ENCODE measurements at regions not wholly inside any gene's neighbourhood (a gene's known extent, or its start where the extent isn't known, plus 50 kb on each side); places are given as distances from the start of the nearest gene placed in this dataset.

DNA sequence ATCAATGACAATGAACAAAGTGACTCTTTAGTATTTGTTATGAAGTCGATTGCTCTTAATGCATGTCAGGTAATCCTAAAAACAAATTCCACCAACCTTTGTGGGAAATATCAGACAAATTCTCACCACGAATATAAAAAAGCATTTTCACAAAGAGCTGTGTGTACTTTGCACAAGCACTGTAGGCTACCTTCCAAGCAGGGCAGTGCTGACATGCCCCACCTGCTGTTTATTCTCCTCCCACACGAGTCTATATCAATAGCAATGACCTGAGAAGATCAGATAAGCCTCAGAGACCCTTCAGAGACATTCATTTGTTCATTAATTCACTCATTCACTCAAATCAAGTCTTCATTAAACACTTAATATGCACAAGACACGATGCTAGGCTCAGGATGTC is 469.1 kb downstream of the ZSWIM6 start:
- TF ChIP-seq CTCF (IDR thresholded peaks at IDR 0.05 in 4 of 5, conservative IDR thresholded peaks at IDR 0.05 in 1 of 5) = no peak
- intact Hi-C loops (cut with DNase I; ENCODE audit: low total_unique reads) = no loop called here
- no peak for ATAC-seq
- no peak for DNase-seq
- Histone ChIP-seq H3K36me3 (no peaks in the 10 kb centered on the region), H3K9me3 (no peaks in the 10 kb centered on the region), H3K27ac (no peak overlapping the region), H3K4me1 (no peaks in the 10 kb centered on the region), H3K4me3 (no peak overlapping the region), H3K27me3 (no peaks in the 10 kb centered on the region)
- in situ Hi-C loops (cut with MboI; ENCODE audit: low sequenced_read_pairs in 4 of 4) = no loop called here

- Histone ChIP-seq H3K27me3 (no peaks in the 10 kb centered on the region), H3K27ac (no peak overlapping the region), H3K4me1 (no peaks in the 10 kb centered on the region), H3K36me3 (no peaks in the 10 kb centered on the region), H3K4me3 (no peak overlapping the region), H3K9me3 (no peaks in the 10 kb centered on the region)
- intact Hi-C loops (cut with DNase I; ENCODE audit: low total_unique reads) (no loop called here), in situ Hi-C loops (cut with MboI; ENCODE audit: low sequenced_read_pairs in 4 of 4) (no loop called here)
- TF ChIP-seq CTCF (IDR thresholded peaks at IDR 0.05 in 4 of 5, conservative IDR thresholded peaks at IDR 0.05 in 1 of 5) (no peak), POLR2A (IDR thresholded peaks at IDR 0.05) (no peak)
- ATAC-seq (no peak), DNase-seq (no peak)
Measured at GRCh38 chr5:61802456-61802855, 470.4 kb downstream of the ZSWIM6 start.

GRCh38 chr5:61805101-61805500 is 473.0 kb downstream of the ZSWIM6 start:
- Histone ChIP-seq H3K27ac (no peak overlapping the region), H3K36me3 (no peaks in the 10 kb centered on the region), H3K9me3 (no peaks in the 10 kb centered on the region), H3K4me3 (no peak overlapping the region), H3K4me1 (no peaks in the 10 kb centered on the region), H3K27me3 (no peaks in the 10 kb centered on the region)
- in situ Hi-C loops (cut with MboI; ENCODE audit: low sequenced_read_pairs in 4 of 4) = no loop called here
- DNase-seq (no peak), ATAC-seq (no peak)
- intact Hi-C loops (cut with DNase I; ENCODE audit: low total_unique reads) = no loop called here
- TF ChIP-seq CTCF (IDR thresholded peaks at IDR 0.05 in 4 of 5, conservative IDR thresholded peaks at IDR 0.05 in 1 of 5) = no peak
- no peak for TF ChIP-seq POLR2A (IDR thresholded peaks at IDR 0.05)

DNA sequence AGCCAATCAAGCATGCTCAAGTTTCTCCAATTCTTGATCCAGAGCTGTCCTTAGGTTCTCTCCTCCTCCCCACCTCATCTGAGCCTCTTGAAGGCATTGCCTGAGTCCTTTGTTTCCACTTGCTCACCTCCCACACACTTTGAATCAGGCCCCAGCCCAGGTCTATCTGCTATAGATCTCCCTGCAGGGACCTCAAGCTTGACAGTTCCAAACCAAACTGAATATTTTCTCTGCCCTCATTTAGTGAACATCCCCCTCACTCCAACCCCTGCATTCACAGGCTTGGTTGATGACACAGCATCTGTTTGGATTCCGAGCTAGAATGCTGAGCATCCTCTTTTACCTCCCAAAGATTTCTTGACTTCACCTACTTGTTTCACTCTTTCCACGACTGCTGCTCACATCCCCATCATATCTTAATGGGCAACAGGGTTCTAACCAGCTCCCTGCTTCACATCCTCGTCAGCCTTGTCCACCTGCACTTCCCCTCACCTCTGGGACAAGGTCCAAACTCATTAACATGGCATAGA is 474.5 kb downstream of the ZSWIM6 start:
- Histone ChIP-seq H3K4me1 (no peaks in the 10 kb centered on the region), H3K9me3 (no peaks in the 10 kb centered on the region), H3K4me3 (no peak overlapping the region), H3K36me3 (no peaks in the 10 kb centered on the region), H3K27ac (no peak overlapping the region), H3K27me3 (no peaks in the 10 kb centered on the region)
- TF ChIP-seq CTCF (IDR thresholded peaks at IDR 0.05 in 4 of 5, conservative IDR thresholded peaks at IDR 0.05 in 1 of 5) (no peak), POLR2A (IDR thresholded peaks at IDR 0.05) (no peak)
- DNase-seq = no peak
- ATAC-seq = no peak
- intact Hi-C loops (cut with DNase I; ENCODE audit: low total_unique reads) (no loop called here), in situ Hi-C loops (cut with MboI; ENCODE audit: low sequenced_read_pairs in 4 of 4) (no loop called here)

DNA sequence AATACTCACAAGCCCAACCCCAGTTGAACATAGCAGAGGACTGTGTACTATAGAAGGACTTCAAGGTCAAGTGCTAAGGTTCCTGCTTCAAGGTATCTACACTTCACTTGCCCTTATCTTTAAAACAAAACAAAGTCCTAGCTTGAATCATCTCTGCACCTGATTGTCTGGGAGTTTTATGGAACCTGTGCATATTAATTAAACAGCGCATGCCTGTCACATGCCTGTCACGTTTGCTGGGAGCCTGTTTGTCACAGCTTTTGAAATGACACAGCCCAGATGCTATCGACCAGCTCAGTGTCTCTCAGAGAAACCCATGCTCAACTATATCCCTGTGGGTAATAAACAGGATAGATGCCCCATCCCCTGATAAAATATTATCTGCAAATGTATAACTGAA is 476.0 kb downstream of the ZSWIM6 start:
- no peaks in the 10 kb centered on the region for H3K4me1 ChIP-seq
- no peak for DNase-seq
- in situ Hi-C loops (cut with MboI; ENCODE audit: low sequenced_read_pairs in 4 of 4) (no loop called here), intact Hi-C loops (cut with DNase I; ENCODE audit: low total_unique reads) (no loop called here)
- no peak for TF ChIP-seq CTCF (IDR thresholded peaks at IDR 0.05 in 4 of 5, conservative IDR thresholded peaks at IDR 0.05 in 1 of 5)
- no peak for TF ChIP-seq POLR2A (IDR thresholded peaks at IDR 0.05)
- no peak overlapping the region for H3K4me3 ChIP-seq
- no peaks in the 10 kb centered on the region for H3K27me3 ChIP-seq
- no peaks in the 10 kb centered on the region for H3K36me3 ChIP-seq
- ATAC-seq = no peak
- H3K9me3 ChIP-seq = no peaks in the 10 kb centered on the region
- H3K27ac ChIP-seq = no peak overlapping the region

Data from gastrocnemius medialis (tissue), 4 donors.